OCI-LY3 (cell line): ENCODE measurements at regions not wholly inside any gene's neighbourhood (a gene's known extent, or its start where the extent isn't known, plus 50 kb on each side); places are given as distances from the start of the nearest gene placed in this dataset.

ENCODE experiments used
- H2AFZ ChIP-seq: fragments of 200-600, 300-600 bp; shearing (Covaris generic); 2 replicates; pipeline ENCODE4 v1.6.0; 2014; ENCODE audit warnings: antibody characterized with exemption, low read depth, low read length
- H3K27ac ChIP-seq: fragments of 200-600, 300-600 bp; sonication (generic); 2 replicates; pipeline ENCODE4 v1.5.1; 2014; ENCODE audit warnings: mild to moderate bottlenecking, low read length, moderate library complexity, mixed read lengths
- H3K27me3 ChIP-seq: fragments of 200-600, 300-600 bp; sonication (generic); 2 replicates; pipeline ENCODE4 v1.6.1; 2014; ENCODE audit warnings: low read depth, low read length, mixed read lengths
- H3K36me3 ChIP-seq: fragments of 200-600, 300-600 bp; sonication (generic); replicated peaks from 2 replicates; pipeline ENCODE3; 2014; ENCODE audit warnings: low read depth, low read length, mixed read lengths
- H3K4me1 ChIP-seq: fragments of 300-600, 200-600 bp; sonication (generic); 2 replicates; pipeline ENCODE4 v1.6.1; 2014; ENCODE audit warnings: low read length, mixed read lengths
- H3K4me2 ChIP-seq: fragments of 200-600, 300-600 bp; sonication (generic); 2 replicates; pipeline ENCODE4 v1.6.1; 2014; ENCODE audit warnings: low read length, mixed read lengths
- H3K4me3 ChIP-seq: fragments of 300-600, 200-600 bp; sonication (generic); 2 replicates; pipeline ENCODE4 v1.5.1; 2014; ENCODE audit warnings: antibody characterized with exemption, mild to moderate bottlenecking, low read length, moderate library complexity
- H3K79me2 ChIP-seq: fragments of 300-600, 200-600 bp; shearing (Covaris generic); 2 replicates; pipeline ENCODE4 v1.6.1; 2014; ENCODE audit warnings: mild to moderate bottlenecking, low read length, mixed read lengths
- H3K9ac ChIP-seq: fragments of 300-600, 200-600 bp; shearing (Covaris generic); 2 replicates; pipeline ENCODE4 v1.6.0; 2014; ENCODE audit warnings: mild to moderate bottlenecking, low read length, moderate library complexity
- H3K9me3 ChIP-seq: fragments of 200-600, 300-600 bp; shearing (Covaris generic); 2 replicates; pipeline ENCODE4 v1.6.1; 2014; ENCODE audit warnings: low read length, mixed read lengths; ENCODE audit not compliant: insufficient read depth
- H4K20me1 ChIP-seq: fragments of 200-600, 300-600 bp; sonication (generic); 2 replicates; pipeline ENCODE4 v1.6.1; 2016; ENCODE audit warnings: low read length, mixed read lengths; ENCODE audit not compliant: insufficient read depth
- CTCF ChIP-seq: fragments of 200-600, 300-600 bp; sonication (generic); IDR thresholded peaks from 2 replicates; pipeline ENCODE4 v1.5.1; 2014; ENCODE audit warnings: antibody characterized with exemption, low read length, low read depth
- EZH2phosphoT487 ChIP-seq: fragments of 200-600 bp; shearing (Covaris generic); IDR thresholded peaks from 2 replicates; pipeline ENCODE4 v1.6.1; 2018; ENCODE audit warnings: antibody characterized with exemption, mixed run types, low read depth

- Histone ChIP-seq H3K4me3 (no peak overlapping the region), H4K20me1 (no peaks in the 10 kb centered on the region), H3K79me2 (no peaks in the 10 kb centered on the region), H3K9ac (no peak overlapping the region), H3K27ac (no peak overlapping the region), H3K4me2 (no peak overlapping the region), H3K4me1 (0 out of 2 replicates have a peak, but pooled peaks cover 5% of the 10 kb centered on the region), H3K36me3 (peaks cover 3% of the 10 kb centered on the region), H2AFZ (no peak overlapping the region), H3K27me3 (no peaks in the 10 kb centered on the region), H3K9me3 (no peaks in the 10 kb centered on the region)
- no peak for TF ChIP-seq EZH2phosphoT487
- no peak for TF ChIP-seq CTCF
These were observed 77.1 kb downstream of the CYRIA start for GRCh38 chr2:16588565-16588964.

GRCh38 chr2:16587601-16588000 is 78.0 kb downstream of the CYRIA start:
- Histone ChIP-seq H3K27me3 (no peaks in the 10 kb centered on the region), H3K4me2 (no peak overlapping the region), H3K4me1 (0 out of 2 replicates have a peak, but pooled peaks cover 5% of the 10 kb centered on the region), H2AFZ (no peak overlapping the region), H3K27ac (no peak overlapping the region), H3K79me2 (no peaks in the 10 kb centered on the region), H3K4me3 (no peak overlapping the region), H3K9me3 (no peaks in the 10 kb centered on the region), H4K20me1 (no peaks in the 10 kb centered on the region), H3K36me3 (peaks cover 3% of the 10 kb centered on the region), H3K9ac (no peak overlapping the region)
- TF ChIP-seq CTCF, result no peak
- no peak for TF ChIP-seq EZH2phosphoT487

- Histone ChIP-seq H3K79me2 (no peaks in the 10 kb centered on the region), H4K20me1 (no peaks in the 10 kb centered on the region), H3K4me2 (no peak overlapping the region), H3K4me3 (no peak overlapping the region), H3K27ac (no peak overlapping the region), H3K9me3 (no peaks in the 10 kb centered on the region), H3K27me3 (no peaks in the 10 kb centered on the region), H3K36me3 (peaks cover 3% of the 10 kb centered on the region), H3K9ac (no peak overlapping the region), H2AFZ (no peak overlapping the region), H3K4me1 (0 out of 2 replicates have a peak, but pooled peaks cover 5% of the 10 kb centered on the region)
- no peak for TF ChIP-seq EZH2phosphoT487
- TF ChIP-seq CTCF, result no peak
These were observed 80.7 kb downstream of the CYRIA start for GRCh38 chr2:16584824-16585540.

- Histone ChIP-seq H3K4me1 (0 out of 2 replicates have a peak, but pooled peaks cover 5% of the 10 kb centered on the region), H3K9ac (no peak overlapping the region), H3K27ac (no peak overlapping the region), H3K27me3 (no peaks in the 10 kb centered on the region), H3K36me3 (peaks cover 3% of the 10 kb centered on the region), H2AFZ (no peak overlapping the region), H3K9me3 (no peaks in the 10 kb centered on the region), H3K79me2 (no peaks in the 10 kb centered on the region), H4K20me1 (no peaks in the 10 kb centered on the region), H3K4me3 (no peak overlapping the region), H3K4me2 (no peak overlapping the region)
- TF ChIP-seq EZH2phosphoT487 (no peak), CTCF (no peak)
These were observed 81.5 kb downstream of the CYRIA start for GRCh38 chr2:16584084-16584483.
